Calu3 (cell line): ENCODE measurements at regions not wholly inside any gene's neighbourhood (a gene's known extent, or its start where the extent isn't known, plus 50 kb on each side); places are given as distances from the start of the nearest gene placed in this dataset.

Source experiments
- BruUV-seq: library from RNA; stranded (reverse); fragments of 400-500 nt; replicated peaks from 2 replicates; lab custom pipeline; 2021; lab: Mats Ljungman, UMichigan
- CTCF ChIA-PET: fragments of 300-600 bp; sonication (Branson Sonifier 250); formaldehyde crosslinking; loops from one replicate; lab custom pipeline; 2022; ENCODE audit warnings: antibody characterized with exemption; lab: Charles Lee
- DNase-seq: peaks from one replicate; pipeline ENCODE4 v3.0.0; 2022
- H3K27ac Mint-ChIP-seq: one replicate; pipeline ENCODE4 v1.8.0; 2022; ENCODE audit warnings: mixed read lengths; ENCODE audit not compliant: unreplicated experiment
- H3K27me3 Mint-ChIP-seq: one replicate; pipeline ENCODE4 v1.8.0; 2022; ENCODE audit warnings: mixed read lengths; ENCODE audit not compliant: unreplicated experiment
- H3K36me3 Mint-ChIP-seq: one replicate; pipeline ENCODE4 v1.8.0; 2022; ENCODE audit warnings: mild to moderate bottlenecking, moderate library complexity, mixed read lengths; ENCODE audit not compliant: insufficient read depth, unreplicated experiment
- H3K4me1 Mint-ChIP-seq: one replicate; pipeline ENCODE4 v1.8.0; 2022; ENCODE audit warnings: mild to moderate bottlenecking, low read depth, mixed read lengths; ENCODE audit not compliant: unreplicated experiment
- H3K4me3 Mint-ChIP-seq: one replicate; pipeline ENCODE4 v1.8.0; 2022; ENCODE audit warnings: mild to moderate bottlenecking, low read depth, moderate library complexity, mixed read lengths; ENCODE audit not compliant: unreplicated experiment
- H3K9me3 Mint-ChIP-seq: one replicate; pipeline ENCODE4 v1.8.0; 2022; ENCODE audit warnings: low read depth, mixed read lengths; ENCODE audit not compliant: unreplicated experiment
- intact Hi-C: fragments of 100-400 bp; cut with micrococcal nuclease; formaldehyde crosslinking; loops from one replicate; pipeline ENCODE4 v1.10.0; 2022; ENCODE audit not compliant: unreplicated experiment
- TF ChIP-seq, protein P1 (sequence below): fragments of 200-600 bp; IDR thresholded peaks from one replicate; pipeline ENCODE4 v1.8.0; 2022; ENCODE audit warnings: antibody characterized with exemption; ENCODE audit not compliant: unreplicated experiment

DNA sequence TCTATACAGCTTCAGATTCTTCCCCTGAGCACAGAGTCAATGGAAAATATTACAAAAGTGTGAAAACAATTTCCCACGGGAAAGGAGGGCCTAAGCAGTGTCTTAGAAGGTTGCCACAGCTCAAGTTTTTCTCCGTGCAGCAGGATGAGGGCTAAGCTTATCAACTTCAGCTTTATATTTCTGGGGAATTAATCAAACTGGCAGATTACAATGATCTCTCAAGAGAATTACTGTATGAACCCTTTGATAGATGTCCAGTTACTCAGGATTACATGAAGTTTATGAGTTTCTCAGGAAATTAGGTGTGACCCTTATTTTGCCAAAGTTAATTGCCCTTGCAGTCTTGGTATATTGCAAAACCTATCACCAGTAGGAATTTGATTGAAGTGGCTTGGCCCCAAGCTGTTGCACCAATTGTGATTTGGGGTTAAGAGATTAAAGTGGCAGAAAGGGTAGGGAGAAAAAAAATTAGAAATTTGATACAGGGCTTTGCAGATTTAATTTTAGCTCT lies 298.4 kb downstream of the MAP2K6 start:
- H3K4me1 Mint-ChIP-seq, result no peaks in the 10 kb centered on the region
- no peaks in the 10 kb centered on the region for H3K27me3 Mint-ChIP-seq
- intact Hi-C loops, result no loop called here
- no peaks in the 10 kb centered on the region for H3K36me3 Mint-ChIP-seq
- TF ChIP-seq, protein P1, sequence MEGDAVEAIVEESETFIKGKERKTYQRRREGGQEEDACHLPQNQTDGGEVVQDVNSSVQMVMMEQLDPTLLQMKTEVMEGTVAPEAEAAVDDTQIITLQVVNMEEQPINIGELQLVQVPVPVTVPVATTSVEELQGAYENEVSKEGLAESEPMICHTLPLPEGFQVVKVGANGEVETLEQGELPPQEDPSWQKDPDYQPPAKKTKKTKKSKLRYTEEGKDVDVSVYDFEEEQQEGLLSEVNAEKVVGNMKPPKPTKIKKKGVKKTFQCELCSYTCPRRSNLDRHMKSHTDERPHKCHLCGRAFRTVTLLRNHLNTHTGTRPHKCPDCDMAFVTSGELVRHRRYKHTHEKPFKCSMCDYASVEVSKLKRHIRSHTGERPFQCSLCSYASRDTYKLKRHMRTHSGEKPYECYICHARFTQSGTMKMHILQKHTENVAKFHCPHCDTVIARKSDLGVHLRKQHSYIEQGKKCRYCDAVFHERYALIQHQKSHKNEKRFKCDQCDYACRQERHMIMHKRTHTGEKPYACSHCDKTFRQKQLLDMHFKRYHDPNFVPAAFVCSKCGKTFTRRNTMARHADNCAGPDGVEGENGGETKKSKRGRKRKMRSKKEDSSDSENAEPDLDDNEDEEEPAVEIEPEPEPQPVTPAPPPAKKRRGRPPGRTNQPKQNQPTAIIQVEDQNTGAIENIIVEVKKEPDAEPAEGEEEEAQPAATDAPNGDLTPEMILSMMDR, result no peak
- no peak for DNase-seq
- CTCF ChIA-PET, result no interaction called here
- H3K27ac Mint-ChIP-seq, result no peak overlapping the region
- H3K9me3 Mint-ChIP-seq, result peaks cover 3% of the 10 kb centered on the region
- no peak overlapping the region for H3K4me3 Mint-ChIP-seq
- no TSS peak for BruUV-seq

DNA sequence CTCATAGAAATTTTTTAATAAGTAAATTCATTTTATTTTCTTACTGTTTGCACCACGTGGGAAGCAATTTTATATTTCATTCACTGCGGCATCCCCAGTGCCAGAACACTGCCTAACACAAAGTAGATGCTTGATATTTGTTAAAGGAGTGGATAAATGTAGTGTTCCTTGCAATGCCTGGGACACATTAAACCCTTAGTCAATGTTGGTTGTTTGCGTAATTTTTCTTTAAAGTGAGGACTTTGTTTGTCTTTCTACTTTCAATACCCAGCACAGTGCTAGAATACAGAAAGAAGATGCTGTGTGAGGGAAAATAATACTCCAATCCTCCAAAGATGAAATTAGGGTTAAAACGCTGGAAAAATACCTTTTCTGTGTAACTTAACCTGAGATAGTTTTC lies 299.3 kb downstream of the MAP2K6 start:
- Mint-ChIP-seq H3K4me3 (no peak overlapping the region), H3K36me3 (no peaks in the 10 kb centered on the region), H3K9me3 (peaks cover 9% of the 10 kb centered on the region), H3K4me1 (no peaks in the 10 kb centered on the region), H3K27me3 (no peaks in the 10 kb centered on the region), H3K27ac (no peak overlapping the region)
- TF ChIP-seq, protein P1, result no peak
- CTCF ChIA-PET, result no interaction called here
- no TSS peak for BruUV-seq
- intact Hi-C loops, result no loop called here
- DNase-seq, result no peak

DNA sequence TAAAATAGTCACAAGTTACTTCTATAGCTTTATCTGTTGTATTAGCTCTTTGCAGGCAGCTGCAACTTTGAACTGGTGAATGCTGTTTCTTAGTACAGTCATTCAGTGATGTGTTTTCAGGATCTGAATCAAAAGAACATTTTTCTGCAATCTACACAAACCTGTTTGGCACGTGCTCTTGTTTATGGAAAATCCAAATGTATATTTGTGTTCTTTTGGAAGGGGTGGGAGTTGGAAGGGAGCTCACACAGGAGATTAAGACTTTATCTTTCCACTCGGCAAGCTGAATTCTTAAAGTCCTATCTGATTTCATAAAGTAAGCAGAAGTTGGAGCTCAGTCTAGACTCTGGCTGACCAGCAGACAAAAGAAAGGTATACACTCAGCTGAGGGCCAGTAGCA lies 300.2 kb downstream of the MAP2K6 start:
- Mint-ChIP-seq H3K9me3 (peaks cover 9% of the 10 kb centered on the region), H3K27me3 (no peaks in the 10 kb centered on the region), H3K27ac (no peak overlapping the region), H3K36me3 (no peaks in the 10 kb centered on the region), H3K4me3 (no peak overlapping the region), H3K4me1 (no peaks in the 10 kb centered on the region)
- TF ChIP-seq, protein P1, result no peak
- CTCF ChIA-PET, result interaction anchor here (0.7 kb wide), 1 partner anchor 964 kb away, joined by 3 read pairs; no protein-coding TSS in a partner anchor
- no TSS peak for BruUV-seq
- intact Hi-C loops, result no loop called here
- no peak for DNase-seq

DNA sequence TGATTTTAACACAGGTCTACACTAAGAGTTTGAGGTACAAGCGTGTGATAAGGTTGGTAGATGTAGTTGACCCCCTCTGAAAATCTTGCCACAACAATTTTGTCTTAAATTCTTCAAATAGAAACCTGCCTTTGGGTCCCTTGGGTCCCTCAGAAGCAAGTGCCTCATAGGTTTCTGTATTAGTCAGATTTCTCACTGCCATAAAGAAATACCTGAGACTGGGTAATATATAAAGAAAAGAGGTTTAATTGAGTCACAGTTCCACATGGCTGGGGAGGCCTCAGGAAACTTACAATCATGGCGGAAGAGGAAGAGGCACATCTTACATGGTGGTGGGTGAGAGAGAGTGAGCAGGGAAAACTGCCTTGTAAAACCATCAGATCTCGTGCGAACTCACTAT lies 301.2 kb downstream of the MAP2K6 start:
- no peak overlapping the region for H3K4me3 Mint-ChIP-seq
- no peaks in the 10 kb centered on the region for H3K27me3 Mint-ChIP-seq
- CTCF ChIA-PET, result no interaction called here
- TF ChIP-seq, protein P1, result no peak
- BruUV-seq, result no TSS peak
- no peaks in the 10 kb centered on the region for H3K4me1 Mint-ChIP-seq
- no peaks in the 10 kb centered on the region for H3K36me3 Mint-ChIP-seq
- intact Hi-C loops, result no loop called here
- peaks cover 9% of the 10 kb centered on the region for H3K9me3 Mint-ChIP-seq
- no peak for DNase-seq
- no peak overlapping the region for H3K27ac Mint-ChIP-seq
